HEK293 (cell line): ENCODE measurements at regions not wholly inside any gene's neighbourhood (a gene's known extent, or its start where the extent isn't known, plus 50 kb on each side); places are given as distances from the start of the nearest gene placed in this dataset.

Experiments
- GFI1B ChIP-seq: fragments of 450-650 bp; formaldehyde crosslinking; IDR thresholded peaks from 2 replicates; pipeline ENCODE4 v1.5.1; 2016; ENCODE audit warnings: missing biosample characterization, missing genetic modification characterization
- HOXA7 ChIP-seq: sonication (generic); formaldehyde crosslinking; IDR thresholded peaks from 2 replicates; pipeline ENCODE4 v1.8.1; 2022; ENCODE audit warnings: missing genetic modification reagents, borderline replicate concordance
- MEIS1 ChIP-seq: sonication (generic); formaldehyde crosslinking; IDR thresholded peaks from 2 replicates; pipeline ENCODE4 v1.8.1; 2022; ENCODE audit warnings: missing genetic modification reagents, mild to moderate bottlenecking, borderline replicate concordance
- MYNN ChIP-seq: fragments of 450-650 bp; formaldehyde crosslinking; IDR thresholded peaks from 2 replicates; pipeline ENCODE4 v1.5.1; 2016; ENCODE audit warnings: missing biosample characterization, missing genetic modification characterization, borderline replicate concordance
- YY1 ChIP-seq: fragments of 450-650 bp; formaldehyde crosslinking; IDR thresholded peaks from 2 replicates; pipeline ENCODE4 v1.5.1; 2018; ENCODE audit warnings: missing biosample characterization, missing genetic modification characterization
- ZEB2 ChIP-seq: fragments of 450-650 bp; formaldehyde crosslinking; IDR thresholded peaks from 2 replicates; pipeline ENCODE4 v1.5.1; 2016; ENCODE audit warnings: missing biosample characterization, missing genetic modification characterization
- ZNF132 ChIP-seq: fragments of 450-650 bp; formaldehyde crosslinking; IDR thresholded peaks from 2 replicates; pipeline ENCODE4 v1.5.1; 2017; ENCODE audit warnings: missing biosample characterization, missing genetic modification characterization, borderline replicate concordance
- ZNF341 ChIP-seq: fragments of 450-650 bp; formaldehyde crosslinking; IDR thresholded peaks from 2 replicates; pipeline ENCODE4; 2016; ENCODE audit warnings: low read depth, missing biosample characterization, missing genetic modification characterization
- ZNF501 ChIP-seq: fragments of 450-650 bp; formaldehyde crosslinking; IDR thresholded peaks from 2 replicates; pipeline ENCODE4 v1.5.1; 2016; ENCODE audit warnings: missing biosample characterization, missing genetic modification characterization
- TF ChIP-seq, protein P1 (sequence below): fragments of 450-650 bp; formaldehyde crosslinking; IDR thresholded peaks from 2 replicates; pipeline ENCODE4 v1.5.1; 2016; ENCODE audit warnings: missing biosample characterization, missing genetic modification characterization
- TF ChIP-seq, protein P2 (sequence below): fragments of 450-650 bp; formaldehyde crosslinking; IDR thresholded peaks from 2 replicates; pipeline ENCODE4 v1.5.1; 2016; ENCODE audit warnings: missing biosample characterization, missing genetic modification characterization
- TF ChIP-seq, protein P3 (sequence below): fragments of 450-650 bp; formaldehyde crosslinking; IDR thresholded peaks from 2 replicates; pipeline ENCODE4 v1.5.1; 2016; ENCODE audit warnings: missing biosample characterization, missing genetic modification characterization
- TF ChIP-seq, protein P4 (sequence below): fragments of 450-650 bp; formaldehyde crosslinking; IDR thresholded peaks from 2 replicates; pipeline ENCODE4 v1.5.1; 2016; ENCODE audit warnings: missing biosample characterization, missing genetic modification characterization

DNA sequence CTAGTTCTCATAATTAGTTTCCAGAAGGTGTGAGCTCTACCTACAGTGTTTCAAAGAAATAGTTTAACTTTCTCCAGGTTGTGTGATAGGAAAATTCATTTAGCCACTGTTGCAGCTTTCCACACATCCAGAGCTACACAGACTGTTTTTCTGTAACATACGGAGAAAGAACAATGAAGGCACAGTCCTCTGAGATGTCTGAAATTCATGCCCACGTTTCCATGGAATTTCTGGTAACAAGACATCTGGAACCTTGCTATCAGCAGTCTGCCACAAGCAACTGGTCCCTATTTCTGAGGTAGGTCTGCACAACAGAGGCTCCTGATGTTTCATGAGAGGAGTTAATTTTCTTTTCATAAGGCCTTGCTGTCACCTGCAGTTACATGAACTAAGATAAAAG is 273.3 kb upstream of the C11orf87 start:
- TF ChIP-seq MYNN (tag by site-specific recombination) (no peak), ZNF341 (tag by site-specific recombination) (no peak), YY1 (tag by site-specific recombination) (no peak), ZNF501 (no peak), MEIS1 (CRISPR knock-in tag) (no peak), ZEB2 (no peak), HOXA7 (no peak), GFI1B (no peak), ZNF132 (tag by site-specific recombination) (no peak)
- TF ChIP-seq, protein P1, sequence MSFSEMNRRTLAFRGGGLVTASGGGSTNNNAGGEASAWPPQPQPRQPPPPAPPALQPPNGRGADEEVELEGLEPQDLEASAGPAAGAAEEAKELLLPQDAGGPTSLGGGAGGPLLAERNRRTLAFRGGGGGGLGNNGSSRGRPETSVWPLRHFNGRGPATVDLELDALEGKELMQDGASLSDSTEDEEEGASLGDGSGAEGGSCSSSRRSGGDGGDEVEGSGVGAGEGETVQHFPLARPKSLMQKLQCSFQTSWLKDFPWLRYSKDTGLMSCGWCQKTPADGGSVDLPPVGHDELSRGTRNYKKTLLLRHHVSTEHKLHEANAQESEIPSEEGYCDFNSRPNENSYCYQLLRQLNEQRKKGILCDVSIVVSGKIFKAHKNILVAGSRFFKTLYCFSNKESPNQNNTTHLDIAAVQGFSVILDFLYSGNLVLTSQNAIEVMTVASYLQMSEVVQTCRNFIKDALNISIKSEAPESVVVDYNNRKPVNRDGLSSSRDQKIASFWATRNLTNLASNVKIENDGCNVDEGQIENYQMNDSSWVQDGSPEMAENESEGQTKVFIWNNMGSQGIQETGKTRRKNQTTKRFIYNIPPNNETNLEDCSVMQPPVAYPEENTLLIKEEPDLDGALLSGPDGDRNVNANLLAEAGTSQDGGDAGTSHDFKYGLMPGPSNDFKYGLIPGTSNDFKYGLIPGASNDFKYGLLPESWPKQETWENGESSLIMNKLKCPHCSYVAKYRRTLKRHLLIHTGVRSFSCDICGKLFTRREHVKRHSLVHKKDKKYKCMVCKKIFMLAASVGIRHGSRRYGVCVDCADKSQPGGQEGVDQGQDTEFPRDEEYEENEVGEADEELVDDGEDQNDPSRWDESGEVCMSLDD (tag by site-specific recombination), result no peak
- TF ChIP-seq, protein P2, sequence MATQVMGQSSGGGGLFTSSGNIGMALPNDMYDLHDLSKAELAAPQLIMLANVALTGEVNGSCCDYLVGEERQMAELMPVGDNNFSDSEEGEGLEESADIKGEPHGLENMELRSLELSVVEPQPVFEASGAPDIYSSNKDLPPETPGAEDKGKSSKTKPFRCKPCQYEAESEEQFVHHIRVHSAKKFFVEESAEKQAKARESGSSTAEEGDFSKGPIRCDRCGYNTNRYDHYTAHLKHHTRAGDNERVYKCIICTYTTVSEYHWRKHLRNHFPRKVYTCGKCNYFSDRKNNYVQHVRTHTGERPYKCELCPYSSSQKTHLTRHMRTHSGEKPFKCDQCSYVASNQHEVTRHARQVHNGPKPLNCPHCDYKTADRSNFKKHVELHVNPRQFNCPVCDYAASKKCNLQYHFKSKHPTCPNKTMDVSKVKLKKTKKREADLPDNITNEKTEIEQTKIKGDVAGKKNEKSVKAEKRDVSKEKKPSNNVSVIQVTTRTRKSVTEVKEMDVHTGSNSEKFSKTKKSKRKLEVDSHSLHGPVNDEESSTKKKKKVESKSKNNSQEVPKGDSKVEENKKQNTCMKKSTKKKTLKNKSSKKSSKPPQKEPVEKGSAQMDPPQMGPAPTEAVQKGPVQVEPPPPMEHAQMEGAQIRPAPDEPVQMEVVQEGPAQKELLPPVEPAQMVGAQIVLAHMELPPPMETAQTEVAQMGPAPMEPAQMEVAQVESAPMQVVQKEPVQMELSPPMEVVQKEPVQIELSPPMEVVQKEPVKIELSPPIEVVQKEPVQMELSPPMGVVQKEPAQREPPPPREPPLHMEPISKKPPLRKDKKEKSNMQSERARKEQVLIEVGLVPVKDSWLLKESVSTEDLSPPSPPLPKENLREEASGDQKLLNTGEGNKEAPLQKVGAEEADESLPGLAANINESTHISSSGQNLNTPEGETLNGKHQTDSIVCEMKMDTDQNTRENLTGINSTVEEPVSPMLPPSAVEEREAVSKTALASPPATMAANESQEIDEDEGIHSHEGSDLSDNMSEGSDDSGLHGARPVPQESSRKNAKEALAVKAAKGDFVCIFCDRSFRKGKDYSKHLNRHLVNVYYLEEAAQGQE (tag by site-specific recombination), result no peak
- TF ChIP-seq, protein P3, sequence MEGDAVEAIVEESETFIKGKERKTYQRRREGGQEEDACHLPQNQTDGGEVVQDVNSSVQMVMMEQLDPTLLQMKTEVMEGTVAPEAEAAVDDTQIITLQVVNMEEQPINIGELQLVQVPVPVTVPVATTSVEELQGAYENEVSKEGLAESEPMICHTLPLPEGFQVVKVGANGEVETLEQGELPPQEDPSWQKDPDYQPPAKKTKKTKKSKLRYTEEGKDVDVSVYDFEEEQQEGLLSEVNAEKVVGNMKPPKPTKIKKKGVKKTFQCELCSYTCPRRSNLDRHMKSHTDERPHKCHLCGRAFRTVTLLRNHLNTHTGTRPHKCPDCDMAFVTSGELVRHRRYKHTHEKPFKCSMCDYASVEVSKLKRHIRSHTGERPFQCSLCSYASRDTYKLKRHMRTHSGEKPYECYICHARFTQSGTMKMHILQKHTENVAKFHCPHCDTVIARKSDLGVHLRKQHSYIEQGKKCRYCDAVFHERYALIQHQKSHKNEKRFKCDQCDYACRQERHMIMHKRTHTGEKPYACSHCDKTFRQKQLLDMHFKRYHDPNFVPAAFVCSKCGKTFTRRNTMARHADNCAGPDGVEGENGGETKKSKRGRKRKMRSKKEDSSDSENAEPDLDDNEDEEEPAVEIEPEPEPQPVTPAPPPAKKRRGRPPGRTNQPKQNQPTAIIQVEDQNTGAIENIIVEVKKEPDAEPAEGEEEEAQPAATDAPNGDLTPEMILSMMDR (tag by site-specific recombination), result no peak
- TF ChIP-seq, protein P4, sequence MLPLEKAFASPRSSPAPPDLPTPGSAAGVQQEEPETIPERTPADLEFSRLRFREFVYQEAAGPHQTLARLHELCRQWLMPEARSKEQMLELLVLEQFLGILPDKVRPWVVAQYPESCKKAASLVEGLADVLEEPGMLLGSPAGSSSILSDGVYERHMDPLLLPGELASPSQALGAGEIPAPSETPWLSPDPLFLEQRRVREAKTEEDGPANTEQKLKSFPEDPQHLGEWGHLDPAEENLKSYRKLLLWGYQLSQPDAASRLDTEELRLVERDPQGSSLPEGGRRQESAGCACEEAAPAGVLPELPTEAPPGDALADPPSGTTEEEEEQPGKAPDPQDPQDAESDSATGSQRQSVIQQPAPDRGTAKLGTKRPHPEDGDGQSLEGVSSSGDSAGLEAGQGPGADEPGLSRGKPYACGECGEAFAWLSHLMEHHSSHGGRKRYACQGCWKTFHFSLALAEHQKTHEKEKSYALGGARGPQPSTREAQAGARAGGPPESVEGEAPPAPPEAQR (tag by site-specific recombination), result no peak
